GM12873 (cell line): ENCODE measurements at regions not wholly inside any gene's neighbourhood (a gene's known extent, or its start where the extent isn't known, plus 50 kb on each side); places are given as distances from the start of the nearest gene placed in this dataset.

ENCODE experiments used
- TF ChIP-seq, protein P1 (sequence below): IDR thresholded peaks from 2 replicates; pipeline ENCODE4 v1.5.1; 2012; ENCODE audit warnings: low read depth, mild to moderate bottlenecking, moderate library complexity, low read length, control low read depth; ENCODE audit not compliant: insufficient read depth; ENCODE audit errors: missing control alignments

- TF ChIP-seq, protein P1, sequence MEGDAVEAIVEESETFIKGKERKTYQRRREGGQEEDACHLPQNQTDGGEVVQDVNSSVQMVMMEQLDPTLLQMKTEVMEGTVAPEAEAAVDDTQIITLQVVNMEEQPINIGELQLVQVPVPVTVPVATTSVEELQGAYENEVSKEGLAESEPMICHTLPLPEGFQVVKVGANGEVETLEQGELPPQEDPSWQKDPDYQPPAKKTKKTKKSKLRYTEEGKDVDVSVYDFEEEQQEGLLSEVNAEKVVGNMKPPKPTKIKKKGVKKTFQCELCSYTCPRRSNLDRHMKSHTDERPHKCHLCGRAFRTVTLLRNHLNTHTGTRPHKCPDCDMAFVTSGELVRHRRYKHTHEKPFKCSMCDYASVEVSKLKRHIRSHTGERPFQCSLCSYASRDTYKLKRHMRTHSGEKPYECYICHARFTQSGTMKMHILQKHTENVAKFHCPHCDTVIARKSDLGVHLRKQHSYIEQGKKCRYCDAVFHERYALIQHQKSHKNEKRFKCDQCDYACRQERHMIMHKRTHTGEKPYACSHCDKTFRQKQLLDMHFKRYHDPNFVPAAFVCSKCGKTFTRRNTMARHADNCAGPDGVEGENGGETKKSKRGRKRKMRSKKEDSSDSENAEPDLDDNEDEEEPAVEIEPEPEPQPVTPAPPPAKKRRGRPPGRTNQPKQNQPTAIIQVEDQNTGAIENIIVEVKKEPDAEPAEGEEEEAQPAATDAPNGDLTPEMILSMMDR = no peak
Measured at GRCh38 chr15:96199111-96199510, 131.4 kb upstream of the NR2F2 start.

- TF ChIP-seq, protein P1 = no peak
Measured at GRCh38 chr15:96200357-96200967, 130.0 kb upstream of the NR2F2 start.

DNA sequence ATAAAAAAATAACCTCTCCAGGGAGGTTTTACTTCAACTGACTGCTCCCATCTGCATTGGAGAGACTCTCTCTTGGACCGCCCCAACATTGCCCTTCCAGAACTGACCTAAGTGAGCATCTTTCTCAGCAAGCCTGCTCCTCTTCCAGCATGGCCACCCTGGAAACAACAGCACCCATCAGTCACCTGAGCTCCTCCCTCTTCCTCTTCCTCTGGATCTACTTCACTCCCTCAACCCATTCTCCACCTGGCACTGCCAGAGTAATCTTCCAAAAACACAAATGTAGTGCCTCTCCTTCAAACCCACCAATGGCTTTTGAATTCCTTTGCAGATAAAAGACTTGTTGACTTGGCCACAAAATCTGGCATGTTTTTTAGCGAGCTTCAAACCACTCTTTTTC, 128.8 kb upstream of the NR2F2 start:
- TF ChIP-seq, protein P1 = no peak

DNA sequence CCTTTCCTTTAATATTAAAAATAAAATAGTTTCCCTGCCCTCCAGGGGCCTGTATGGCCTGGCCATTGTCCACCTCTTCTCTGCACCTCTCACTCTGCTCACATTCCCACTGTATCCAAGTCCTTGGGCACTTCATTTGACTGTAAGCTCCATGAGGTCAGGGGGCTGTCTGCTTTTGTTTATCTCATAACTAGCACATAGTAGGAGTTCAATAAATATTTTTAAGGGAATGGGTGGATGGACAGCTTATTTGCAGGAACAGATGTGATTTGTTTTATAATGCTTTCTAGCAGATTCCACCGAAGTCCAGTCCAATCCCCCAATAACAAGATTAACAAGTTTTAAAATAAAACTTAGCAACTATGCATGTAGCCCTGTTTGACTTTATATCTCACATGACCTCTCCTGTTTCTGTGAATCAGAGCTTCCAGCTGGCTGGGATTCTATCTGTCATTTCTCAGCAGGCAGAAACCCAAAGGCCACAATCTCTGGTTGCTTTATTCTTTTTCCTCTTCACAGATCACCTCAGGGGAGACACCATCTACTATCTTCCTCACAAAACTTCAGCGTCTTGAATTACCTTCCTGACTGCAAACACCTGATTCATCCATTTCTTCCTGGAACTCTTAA, 123.0 kb upstream of the NR2F2 start:
- TF ChIP-seq, protein P1 = no peak

DNA sequence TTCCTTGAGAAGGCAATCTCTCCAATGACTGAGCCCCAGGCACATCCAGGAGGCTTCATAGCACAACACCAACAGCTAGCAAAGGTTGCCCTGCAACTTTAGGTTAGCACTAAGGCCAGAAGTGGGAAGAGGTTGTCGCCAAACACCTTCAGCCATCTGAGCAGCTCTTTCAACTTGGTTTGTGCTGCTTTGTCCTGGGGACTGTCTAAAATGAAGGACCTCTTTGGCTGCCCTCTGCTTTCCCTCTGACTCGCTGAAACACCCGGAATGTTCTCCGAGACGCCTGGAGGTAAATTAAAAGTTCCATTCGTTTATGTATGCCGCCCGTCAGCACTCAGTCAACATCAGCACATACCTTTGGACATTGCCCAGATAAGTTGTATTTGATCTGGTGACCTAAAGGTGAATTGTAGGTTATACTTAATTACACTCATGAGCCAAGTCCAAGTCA, 121.2 kb upstream of the NR2F2 start:
- TF ChIP-seq, protein P1 = no peak

- TF ChIP-seq, protein P1 = no peak
Measured at GRCh38 chr15:96213045-96213444, 117.5 kb upstream of the NR2F2 start.

DNA sequence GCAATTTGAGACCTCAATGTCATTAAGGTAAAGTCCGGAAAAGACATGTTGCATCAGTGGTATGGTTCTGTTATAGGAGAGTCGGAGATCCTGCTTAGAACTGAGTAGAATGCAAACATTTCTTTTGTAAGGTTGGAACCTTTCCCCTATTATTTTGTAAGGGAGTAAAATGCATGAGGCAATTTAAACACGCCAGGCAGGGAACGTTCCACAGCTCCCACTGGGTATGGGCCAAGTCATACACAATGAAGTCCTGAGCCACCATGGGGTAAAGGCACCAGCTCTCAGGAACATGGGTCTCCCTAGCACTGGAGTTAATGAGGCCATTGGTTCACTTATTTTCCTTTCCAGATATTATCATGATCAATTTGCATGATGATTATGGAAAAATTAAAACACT, 116.6 kb upstream of the NR2F2 start:
- TF ChIP-seq, protein P1 = no peak
